Liver (tissue), 8 donors: ENCODE measurements at regions not wholly inside any gene's neighbourhood (a gene's known extent, or its start where the extent isn't known, plus 50 kb on each side); places are given as distances from the start of the nearest gene placed in this dataset.

Experiments used
- DNase-seq: peaks from one replicate; pipeline ENCODE4 v3.0.0-alpha.2; 2017; ENCODE audit warnings: low spot score
- H3K27ac ChIP-seq, 2 donors: one replicate each; pipeline ENCODE4 v1.7.0; 2013; ENCODE audit warnings: inconsistent platforms in 2 of 2, low read length in 2 of 2, control low read depth in 1 of 2, low read depth in 1 of 2, mild to moderate bottlenecking in 1 of 2
- H3K27me3 ChIP-seq, 4 donors: one replicate each; pipeline versions ENCODE4 v1.6.1 to v1.7.0; 2013; ENCODE audit warnings: low read length in 3 of 4, inconsistent platforms in 1 of 4, mild to moderate bottlenecking in 1 of 4, moderate library complexity in 1 of 4; ENCODE audit not compliant: control insufficient read depth in 4 of 4, insufficient read depth in 4 of 4
- H3K36me3 ChIP-seq, 4 donors: one replicate each; pipeline versions ENCODE4 v1.6.1 to v1.7.0; 2013; ENCODE audit warnings: low read length in 3 of 4, mild to moderate bottlenecking in 3 of 4, low read depth in 1 of 4, moderate library complexity in 1 of 4; ENCODE audit not compliant: control insufficient read depth in 4 of 4, insufficient read depth in 3 of 4
- H3K4me1 ChIP-seq, 4 donors: one replicate each; pipeline versions ENCODE4 v1.6.1 to v1.7.0; 2013; ENCODE audit warnings: low read length in 3 of 4, mild to moderate bottlenecking in 3 of 4, moderate library complexity in 1 of 4; ENCODE audit not compliant: control insufficient read depth in 4 of 4, insufficient read depth in 4 of 4
- H3K4me3 ChIP-seq, 3 donors: one replicate each; pipeline versions ENCODE4 v1.6.1 to v1.7.0; 2013; ENCODE audit warnings: low read length in 3 of 3, control low read depth in 1 of 3, low read depth in 1 of 3, mild to moderate bottlenecking in 1 of 3
- H3K9ac ChIP-seq, 2 donors: one replicate each; pipeline ENCODE4 v1.7.0; 2013; ENCODE audit warnings: low read length in 2 of 2, mild to moderate bottlenecking in 2 of 2, moderate library complexity in 2 of 2, control low read depth in 1 of 2, low read depth in 1 of 2
- H3K9me3 ChIP-seq, 4 donors: one replicate each; pipeline versions ENCODE4 v1.6.1 to v1.7.0; 2013; ENCODE audit warnings: low read length in 3 of 4; ENCODE audit not compliant: control insufficient read depth in 4 of 4
- EGR1 ChIP-seq, 2 donors: IDR thresholded peaks; 2 replicates each; pipeline ENCODE4 v1.6.1; 2016 to 2018; ENCODE audit warnings: antibody characterized with exemption in 2 of 2, low read depth in 2 of 2
- FOXA1 ChIP-seq: IDR thresholded peaks from 2 replicates; pipeline ENCODE4 v1.6.1; 2016; ENCODE audit warnings: antibody characterized with exemption
- FOXA2 ChIP-seq: IDR thresholded peaks from 2 replicates; pipeline ENCODE4 v1.6.1; 2016; ENCODE audit warnings: antibody characterized with exemption
- GABPA ChIP-seq, 2 donors: IDR thresholded peaks in 1 of 2; conservative IDR thresholded peaks in 1 of 2; 2 replicates each; pipeline ENCODE4 v1.6.1; 2016; ENCODE audit warnings: antibody characterized with exemption in 2 of 2, mild to moderate bottlenecking in 1 of 2, moderate library complexity in 1 of 2
- HNF4A ChIP-seq, 2 donors: conservative IDR thresholded peaks; 2 replicates each; pipeline ENCODE4 v1.6.1; 2016; ENCODE audit warnings: antibody characterized with exemption in 2 of 2, mild to moderate bottlenecking in 2 of 2
- HNF4G ChIP-seq: IDR thresholded peaks from 2 replicates; pipeline ENCODE4 v1.6.1; 2016; ENCODE audit warnings: antibody characterized with exemption
- JUND ChIP-seq, 2 donors: IDR thresholded peaks; 2 replicates each; pipeline ENCODE4 v1.6.1; 2016; ENCODE audit warnings: antibody characterized with exemption in 2 of 2
- NR2F2 ChIP-seq: IDR thresholded peaks from 2 replicates; pipeline ENCODE4 v1.6.1; 2016; ENCODE audit warnings: antibody characterized with exemption
- RAD21 ChIP-seq, 2 donors: IDR thresholded peaks; 2 replicates each; pipeline ENCODE4 v1.6.1; 2016; ENCODE audit warnings: antibody characterized with exemption in 2 of 2, mild to moderate bottlenecking in 2 of 2
- RXRA ChIP-seq, 2 donors: IDR thresholded peaks; 2 replicates each; pipeline ENCODE4 v1.6.1; 2017 to 2018; ENCODE audit warnings: antibody characterized with exemption in 2 of 2, mild to moderate bottlenecking in 1 of 2
- SP1 ChIP-seq: IDR thresholded peaks from 2 replicates; pipeline ENCODE4 v1.6.1; 2018; ENCODE audit warnings: antibody characterized with exemption, mild to moderate bottlenecking
- TAF1 ChIP-seq: conservative IDR thresholded peaks from 2 replicates; pipeline ENCODE4 v1.6.1; 2016; ENCODE audit warnings: antibody characterized with exemption, mild to moderate bottlenecking
- YY1 ChIP-seq: IDR thresholded peaks from 2 replicates; pipeline ENCODE4 v1.6.1; 2016; ENCODE audit warnings: antibody characterized with exemption, mild to moderate bottlenecking
- WGBS: extraction: QIAGEN DNeasy Blood & Tissue Kit; methylation state at CpG from one replicate; pipeline ENCODE4 v1.1.7; 2013; 5-methylcytosine and 5-hydroxymethylcytosine counted together
- TF ChIP-seq, protein P1 (sequence below): IDR thresholded peaks from 2 replicates; pipeline ENCODE4 v1.6.1; 2016; ENCODE audit warnings: antibody characterized with exemption
- TF ChIP-seq, protein P2 (sequence below): IDR thresholded peaks from 2 replicates; pipeline ENCODE4 v1.6.1; 2016; ENCODE audit warnings: antibody characterized with exemption
- TF ChIP-seq, protein P3 (sequence below): fragments of 150-350 bp; IDR thresholded peaks from 2 replicates; pipeline ENCODE4 v1.5.1; 2017; ENCODE audit warnings: improper control_type of control experiment, low read depth, low read length; ENCODE audit not compliant: missing input control
- TF ChIP-seq, protein P4 (sequence below): IDR thresholded peaks from 2 replicates; pipeline ENCODE4 v1.6.1; 2016; ENCODE audit warnings: antibody characterized with exemption, mild to moderate bottlenecking
- TF ChIP-seq, protein P5 (sequence below): IDR thresholded peaks from 2 replicates; pipeline ENCODE4 v1.6.1; 2016; ENCODE audit warnings: antibody characterized with exemption
- donor health status: healthy.
- donor health status: healthy.
- donor health status: healthy.
- donor health status: healthy.
- donor health status: healthy.

GRCh38 chr4:152221816-152222516, 313.9 kb downstream of the FBXW7 start:
- Histone ChIP-seq H3K9me3 (no peaks in the 10 kb centered on the region), H3K4me1 (no peaks in the 10 kb centered on the region), H3K27me3 (no peaks in the 10 kb centered on the region), H3K27ac (no peak overlapping the region), H3K4me3 (no peak overlapping the region), H3K36me3 (no peaks in the 10 kb centered on the region), H3K9ac (no peak overlapping the region)
- TF ChIP-seq, protein P1, sequence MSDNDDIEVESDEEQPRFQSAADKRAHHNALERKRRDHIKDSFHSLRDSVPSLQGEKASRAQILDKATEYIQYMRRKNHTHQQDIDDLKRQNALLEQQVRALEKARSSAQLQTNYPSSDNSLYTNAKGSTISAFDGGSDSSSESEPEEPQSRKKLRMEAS, result no peak
- TF ChIP-seq, protein P2, sequence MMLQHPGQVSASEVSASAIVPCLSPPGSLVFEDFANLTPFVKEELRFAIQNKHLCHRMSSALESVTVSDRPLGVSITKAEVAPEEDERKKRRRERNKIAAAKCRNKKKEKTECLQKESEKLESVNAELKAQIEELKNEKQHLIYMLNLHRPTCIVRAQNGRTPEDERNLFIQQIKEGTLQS, result no peak
- TF ChIP-seq JUND (IDR thresholded peaks at IDR 0.05), result no peak
- TF ChIP-seq, protein P3, sequence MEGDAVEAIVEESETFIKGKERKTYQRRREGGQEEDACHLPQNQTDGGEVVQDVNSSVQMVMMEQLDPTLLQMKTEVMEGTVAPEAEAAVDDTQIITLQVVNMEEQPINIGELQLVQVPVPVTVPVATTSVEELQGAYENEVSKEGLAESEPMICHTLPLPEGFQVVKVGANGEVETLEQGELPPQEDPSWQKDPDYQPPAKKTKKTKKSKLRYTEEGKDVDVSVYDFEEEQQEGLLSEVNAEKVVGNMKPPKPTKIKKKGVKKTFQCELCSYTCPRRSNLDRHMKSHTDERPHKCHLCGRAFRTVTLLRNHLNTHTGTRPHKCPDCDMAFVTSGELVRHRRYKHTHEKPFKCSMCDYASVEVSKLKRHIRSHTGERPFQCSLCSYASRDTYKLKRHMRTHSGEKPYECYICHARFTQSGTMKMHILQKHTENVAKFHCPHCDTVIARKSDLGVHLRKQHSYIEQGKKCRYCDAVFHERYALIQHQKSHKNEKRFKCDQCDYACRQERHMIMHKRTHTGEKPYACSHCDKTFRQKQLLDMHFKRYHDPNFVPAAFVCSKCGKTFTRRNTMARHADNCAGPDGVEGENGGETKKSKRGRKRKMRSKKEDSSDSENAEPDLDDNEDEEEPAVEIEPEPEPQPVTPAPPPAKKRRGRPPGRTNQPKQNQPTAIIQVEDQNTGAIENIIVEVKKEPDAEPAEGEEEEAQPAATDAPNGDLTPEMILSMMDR, result no peak
- TF ChIP-seq, protein P4, sequence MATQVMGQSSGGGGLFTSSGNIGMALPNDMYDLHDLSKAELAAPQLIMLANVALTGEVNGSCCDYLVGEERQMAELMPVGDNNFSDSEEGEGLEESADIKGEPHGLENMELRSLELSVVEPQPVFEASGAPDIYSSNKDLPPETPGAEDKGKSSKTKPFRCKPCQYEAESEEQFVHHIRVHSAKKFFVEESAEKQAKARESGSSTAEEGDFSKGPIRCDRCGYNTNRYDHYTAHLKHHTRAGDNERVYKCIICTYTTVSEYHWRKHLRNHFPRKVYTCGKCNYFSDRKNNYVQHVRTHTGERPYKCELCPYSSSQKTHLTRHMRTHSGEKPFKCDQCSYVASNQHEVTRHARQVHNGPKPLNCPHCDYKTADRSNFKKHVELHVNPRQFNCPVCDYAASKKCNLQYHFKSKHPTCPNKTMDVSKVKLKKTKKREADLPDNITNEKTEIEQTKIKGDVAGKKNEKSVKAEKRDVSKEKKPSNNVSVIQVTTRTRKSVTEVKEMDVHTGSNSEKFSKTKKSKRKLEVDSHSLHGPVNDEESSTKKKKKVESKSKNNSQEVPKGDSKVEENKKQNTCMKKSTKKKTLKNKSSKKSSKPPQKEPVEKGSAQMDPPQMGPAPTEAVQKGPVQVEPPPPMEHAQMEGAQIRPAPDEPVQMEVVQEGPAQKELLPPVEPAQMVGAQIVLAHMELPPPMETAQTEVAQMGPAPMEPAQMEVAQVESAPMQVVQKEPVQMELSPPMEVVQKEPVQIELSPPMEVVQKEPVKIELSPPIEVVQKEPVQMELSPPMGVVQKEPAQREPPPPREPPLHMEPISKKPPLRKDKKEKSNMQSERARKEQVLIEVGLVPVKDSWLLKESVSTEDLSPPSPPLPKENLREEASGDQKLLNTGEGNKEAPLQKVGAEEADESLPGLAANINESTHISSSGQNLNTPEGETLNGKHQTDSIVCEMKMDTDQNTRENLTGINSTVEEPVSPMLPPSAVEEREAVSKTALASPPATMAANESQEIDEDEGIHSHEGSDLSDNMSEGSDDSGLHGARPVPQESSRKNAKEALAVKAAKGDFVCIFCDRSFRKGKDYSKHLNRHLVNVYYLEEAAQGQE, result no peak
- TF ChIP-seq RXRA (IDR thresholded peaks at IDR 0.05), result no peak
- no peak for TF ChIP-seq FOXA2
- no peak for TF ChIP-seq NR2F2
- TF ChIP-seq, protein P5, sequence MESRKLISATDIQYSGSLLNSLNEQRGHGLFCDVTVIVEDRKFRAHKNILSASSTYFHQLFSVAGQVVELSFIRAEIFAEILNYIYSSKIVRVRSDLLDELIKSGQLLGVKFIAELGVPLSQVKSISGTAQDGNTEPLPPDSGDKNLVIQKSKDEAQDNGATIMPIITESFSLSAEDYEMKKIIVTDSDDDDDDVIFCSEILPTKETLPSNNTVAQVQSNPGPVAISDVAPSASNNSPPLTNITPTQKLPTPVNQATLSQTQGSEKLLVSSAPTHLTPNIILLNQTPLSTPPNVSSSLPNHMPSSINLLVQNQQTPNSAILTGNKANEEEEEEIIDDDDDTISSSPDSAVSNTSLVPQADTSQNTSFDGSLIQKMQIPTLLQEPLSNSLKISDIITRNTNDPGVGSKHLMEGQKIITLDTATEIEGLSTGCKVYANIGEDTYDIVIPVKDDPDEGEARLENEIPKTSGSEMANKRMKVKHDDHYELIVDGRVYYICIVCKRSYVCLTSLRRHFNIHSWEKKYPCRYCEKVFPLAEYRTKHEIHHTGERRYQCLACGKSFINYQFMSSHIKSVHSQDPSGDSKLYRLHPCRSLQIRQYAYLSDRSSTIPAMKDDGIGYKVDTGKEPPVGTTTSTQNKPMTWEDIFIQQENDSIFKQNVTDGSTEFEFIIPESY, result no peak
- no peak for TF ChIP-seq SP1
- no peak for TF ChIP-seq HNF4A (conservative IDR thresholded peaks at IDR 0.05)
- no peak for TF ChIP-seq RAD21 (IDR thresholded peaks at IDR 0.05)
- no peak for TF ChIP-seq YY1
- TF ChIP-seq TAF1, result no peak
- no peak for TF ChIP-seq HNF4G
- TF ChIP-seq GABPA (IDR thresholded peaks at IDR 0.05 in 1 of 2, conservative IDR thresholded peaks at IDR 0.05 in 1 of 2), result no peak
- TF ChIP-seq EGR1 (IDR thresholded peaks at IDR 0.05; ENCODE audit: low read depth in 2 of 2), result no peak
- no peak for TF ChIP-seq FOXA1
- no peak for DNase-seq
- 88% methylated on average over 10 of the region's 10 CpGs for WGBS
